Hepatocyte (in vitro differentiated cells): ENCODE measurements at regions not wholly inside any gene's neighbourhood (a gene's known extent, or its start where the extent isn't known, plus 50 kb on each side); places are given as distances from the start of the nearest gene placed in this dataset.

Experiments
- CTCF ChIP-seq: fragments of 200-600 bp; sonication (generic); IDR thresholded peaks from 2 replicates; pipeline ENCODE4 v1.5.1; 2016; ENCODE audit warnings: antibody characterized with exemption, mild to moderate bottlenecking; ENCODE audit not compliant: poor library complexity
- EZH2 ChIP-seq: fragments of 200-600 bp; sonication (generic); IDR thresholded peaks from 2 replicates; pipeline ENCODE4 v1.6.1; 2016; ENCODE audit warnings: antibody characterized with exemption, mild to moderate bottlenecking, borderline replicate concordance
- EZH2phosphoT487 ChIP-seq: fragments of 200-600 bp; sonication (generic); IDR thresholded peaks from one replicate; pipeline ENCODE4 v1.6.1; 2018; ENCODE audit warnings: antibody characterized with exemption, mild to moderate bottlenecking, low read depth, moderate library complexity; ENCODE audit not compliant: unreplicated experiment, severe bottlenecking

GRCh38 chr2:77922567-77922966, 400.4 kb upstream of the LRRTM4 start:
- TF ChIP-seq CTCF (no peak), EZH2 (no peak), EZH2phosphoT487 (no peak)
